H1 (cell line): ENCODE measurements at regions not wholly inside any gene's neighbourhood (a gene's known extent, or its start where the extent isn't known, plus 50 kb on each side); places are given as distances from the start of the nearest gene placed in this dataset.

ENCODE experiments used
- CTCF ChIA-PET: fragments of 300-600 bp; sonication (Branson Sonifier 250); formaldehyde crosslinking; loops from one replicate; lab custom pipeline; 2021; ENCODE audit not compliant: partially characterized antibody; lab: Charles Lee
- POLR2A ChIA-PET: fragments of 300-600 bp; sonication (Branson Sonifier 250); formaldehyde crosslinking; loops from one replicate; lab custom pipeline; 2021; ENCODE audit warnings: inconsistent platforms; ENCODE audit not compliant: partially characterized antibody; lab: Charles Lee
- DNase-seq, 2 experiments: peaks; one replicate each; pipeline versions ENCODE4 v3.0.0 to v3.0.0-alpha.2; 2010 to 2022; ENCODE audit warnings: low spot score in 2 of 2, low read depth in 1 of 2, mixed read lengths in 1 of 2
- FAIRE-seq: peaks from 2 replicates; lab custom pipeline; 2011; peaks lifted over from hg19 to GRCh38; lab: Jason Lieb, UNC
- H2AFZ ChIP-seq: 2 replicates; pipeline ENCODE4 v1.8.1; 2012; ENCODE audit warnings: low read length, inconsistent platforms
- H2AK5ac ChIP-seq: 2 replicates; pipeline ENCODE4 v1.6.1; 2013; ENCODE audit warnings: low read depth, low read length
- H2BK120ac ChIP-seq: replicated peaks from 2 replicates; pipeline ENCODE3; 2013; ENCODE audit warnings: low read depth, low read length, inconsistent platforms
- H2BK12ac ChIP-seq: 2 replicates; pipeline ENCODE4 v1.6.1; 2013; ENCODE audit warnings: low read depth, low read length
- H2BK15ac ChIP-seq: 2 replicates; pipeline ENCODE4 v1.6.1; 2013; ENCODE audit warnings: low read length
- H2BK20ac ChIP-seq: 2 replicates; pipeline ENCODE4 v1.6.1; 2013; ENCODE audit warnings: low read length
- H2BK5ac ChIP-seq: 2 replicates; pipeline ENCODE4 v1.6.1; 2013; ENCODE audit warnings: low read depth, low read length
- H3K14ac ChIP-seq: 2 replicates; pipeline ENCODE4 v1.6.1; 2013; ENCODE audit warnings: inconsistent platforms; ENCODE audit not compliant: insufficient read length
- H3K18ac ChIP-seq: 2 replicates; pipeline ENCODE4 v1.6.1; 2013; ENCODE audit warnings: low read length; ENCODE audit errors: extremely low read depth
- H3K23ac ChIP-seq: 2 replicates; pipeline ENCODE4 v1.6.1; 2013; ENCODE audit warnings: inconsistent platforms; ENCODE audit not compliant: insufficient read length
- H3K23me2 ChIP-seq: 2 replicates; pipeline ENCODE4 v1.6.1; 2013; ENCODE audit warnings: low read depth, low read length
- H3K27ac ChIP-seq: 2 replicates; pipeline ENCODE4 v1.6.1; 2011; ENCODE audit warnings: low read depth, low read length, inconsistent platforms
- H3K27me3 ChIP-seq, 4 experiments: replicated peaks in 1 of 4; 1 replicate in 1 of 4; 2 replicates in 3 of 4; pipeline versions ENCODE4 v1.6.1 to v1.8.1; 2011 to 2013; ENCODE audit warnings: low read length in 3 of 4, mild to moderate bottlenecking in 3 of 4, inconsistent platforms in 2 of 4, mixed read lengths in 2 of 4, moderate library complexity in 1 of 4; ENCODE audit not compliant: control insufficient read depth in 3 of 4, insufficient read depth in 3 of 4; ENCODE audit errors: extremely low read depth in 1 of 4
- H3K36me3 ChIP-seq, 4 experiments: 2 replicates each; pipeline versions ENCODE4 v1.6.1 to v1.8.1; 2011 to 2013; ENCODE audit warnings: mild to moderate bottlenecking in 4 of 4, low read length in 3 of 4, moderate library complexity in 2 of 4, control low read depth in 1 of 4, inconsistent platforms in 1 of 4; ENCODE audit not compliant: insufficient read depth in 4 of 4, control insufficient read depth in 2 of 4
- H3K4ac ChIP-seq: replicated peaks from 2 replicates; pipeline ENCODE3; 2013; ENCODE audit warnings: low read length, low read depth, mixed read lengths, inconsistent platforms; ENCODE audit not compliant: insufficient read length
- H3K4me1 ChIP-seq, 4 experiments: replicated peaks in 1 of 4; 1 replicate in 1 of 4; 2 replicates in 3 of 4; pipeline versions ENCODE4 v1.6.1 to v1.8.1; 2011 to 2013; ENCODE audit warnings: low read length in 3 of 4, inconsistent platforms in 2 of 4, mixed read lengths in 1 of 4; ENCODE audit not compliant: insufficient read depth in 4 of 4, control insufficient read depth in 3 of 4
- H3K4me2 ChIP-seq, 2 experiments: 2 replicates each; pipeline versions ENCODE4 v1.6.1 to v1.8.1; 2011 to 2013; ENCODE audit warnings: low read depth in 2 of 2, low read length in 2 of 2, control low read depth in 1 of 2, inconsistent platforms in 1 of 2, mild to moderate bottlenecking in 1 of 2; ENCODE audit not compliant: insufficient read depth in 1 of 2
- H3K4me3 ChIP-seq, 4 experiments: fragments of 200-600, 300-600 bp in 1 of 4; sonication (generic), shearing (Covaris generic), sonication (Bioruptor Twin) in 1 of 4; 2 replicates each; pipeline versions ENCODE4 v1.5.1 to v1.8.1; 2011 to 2016; ENCODE audit warnings: low read length in 4 of 4, low read depth in 3 of 4, control low read depth in 2 of 4, inconsistent platforms in 2 of 4, mild to moderate bottlenecking in 2 of 4, mixed read lengths in 1 of 4, moderate library complexity in 1 of 4; ENCODE audit not compliant: insufficient read depth in 2 of 4; ENCODE audit errors: extremely low read depth in 1 of 4
- H3K56ac ChIP-seq: replicated peaks from 2 replicates; pipeline ENCODE3; 2013; ENCODE audit warnings: low read depth, mild to moderate bottlenecking, mixed read lengths, low read length, inconsistent platforms; ENCODE audit not compliant: insufficient read length
- H3K79me1 ChIP-seq: 2 replicates; pipeline ENCODE4 v1.6.1; 2013; ENCODE audit warnings: low read depth, low read length, control low read depth
- H3K79me2 ChIP-seq, 2 experiments: 2 replicates each; pipeline versions ENCODE4 v1.6.1 to v1.8.1; 2012 to 2013; ENCODE audit warnings: low read length in 2 of 2, mild to moderate bottlenecking in 2 of 2, inconsistent platforms in 1 of 2; ENCODE audit not compliant: insufficient read depth in 2 of 2, control insufficient read depth in 1 of 2
- H3K9ac ChIP-seq, 4 experiments: replicated peaks in 1 of 4; 1 replicate in 1 of 4; 2 replicates in 3 of 4; pipeline versions ENCODE4 v1.6.1 to v1.8.1; 2011 to 2013; ENCODE audit warnings: low read depth in 3 of 4, low read length in 3 of 4, control low read depth in 2 of 4, mild to moderate bottlenecking in 2 of 4, moderate library complexity in 2 of 4, inconsistent platforms in 1 of 4; ENCODE audit errors: extremely low read depth in 1 of 4
- H3K9me3 ChIP-seq, 2 experiments: 2 replicates each; pipeline versions ENCODE4 v1.6.1 to v1.8.1; 2012 to 2013; ENCODE audit warnings: mild to moderate bottlenecking in 2 of 2, moderate library complexity in 2 of 2, control low read depth in 1 of 2, inconsistent platforms in 1 of 2, low read depth in 1 of 2, low read length in 1 of 2, mixed read lengths in 1 of 2; ENCODE audit not compliant: insufficient read depth in 2 of 2
- H4K20me1 ChIP-seq, 2 experiments: replicated peaks in 1 of 2; 2 replicates each; pipeline versions ENCODE3 to v1.8.1; 2011 to 2013; ENCODE audit warnings: inconsistent platforms in 2 of 2, low read length in 2 of 2, mild to moderate bottlenecking in 1 of 2; ENCODE audit not compliant: insufficient read depth in 2 of 2, control insufficient read depth in 1 of 2
- H4K5ac ChIP-seq: 2 replicates; pipeline ENCODE4 v1.6.1; 2013; ENCODE audit warnings: low read length, low read depth, mixed read lengths, inconsistent platforms; ENCODE audit not compliant: insufficient read length
- H4K8ac ChIP-seq: 2 replicates; pipeline ENCODE4 v1.8.0; 2013; ENCODE audit warnings: mild to moderate bottlenecking, moderate library complexity, low read length, inconsistent platforms; ENCODE audit not compliant: insufficient read depth; ENCODE audit errors: extremely low read depth
- H4K91ac ChIP-seq: replicated peaks from 2 replicates; pipeline ENCODE3; 2013; ENCODE audit warnings: low read length, mixed read lengths, inconsistent platforms; ENCODE audit not compliant: insufficient read length
- CHD1 ChIP-seq: IDR thresholded peaks from 2 replicates; pipeline ENCODE4 v1.6.1; 2012; ENCODE audit warnings: low read depth, low read length, improper control_type of control experiment
- CTCF ChIP-seq, 3 experiments: IDR thresholded peaks; 1 replicate in 2 of 3; 2 replicates in 1 of 3; pipeline versions ENCODE4 v1.5.1 to v1.6.1; 2011; ENCODE audit warnings: low read length in 3 of 3, mild to moderate bottlenecking in 3 of 3, inconsistent platforms in 2 of 3, low read depth in 1 of 3, moderate library complexity in 1 of 3; ENCODE audit not compliant: insufficient read depth in 1 of 3; ENCODE audit errors: control extremely low read depth in 1 of 3
- EP300 ChIP-seq, 2 experiments: IDR thresholded peaks; 1 replicate in 1 of 2; 2 replicates in 1 of 2; pipeline ENCODE4 v1.6.1; 2011 to 2012; ENCODE audit warnings: low read depth in 2 of 2, low read length in 2 of 2, mild to moderate bottlenecking in 2 of 2, borderline replicate concordance in 1 of 2, inconsistent platforms in 1 of 2, moderate library complexity in 1 of 2
- KDM1A ChIP-seq: fragments of 200-600, 300-600 bp; sonication (generic); IDR thresholded peaks from 2 replicates; pipeline ENCODE4 v1.7.1; 2016; ENCODE audit warnings: mild to moderate bottlenecking, low read length, borderline replicate concordance
- MAX ChIP-seq: IDR thresholded peaks from 2 replicates; pipeline ENCODE4 v1.6.1; 2012; ENCODE audit warnings: inconsistent platforms
- SAP30 ChIP-seq: fragments of 300-600 bp; sonication (generic); IDR thresholded peaks from 2 replicates; pipeline ENCODE4 v1.7.1; 2012; ENCODE audit warnings: low read length, moderate library complexity, mild to moderate bottlenecking, inconsistent platforms; ENCODE audit not compliant: insufficient read depth, insufficient replicate concordance
- SIRT6 ChIP-seq: IDR thresholded peaks from one replicate; pipeline ENCODE4 v1.7.1; 2012; ENCODE audit warnings: low read length, inconsistent platforms
- TEAD4 ChIP-seq: IDR thresholded peaks from 2 replicates; pipeline ENCODE4 v1.6.1; 2012; ENCODE audit warnings: low read depth, low read length, inconsistent platforms, mixed read lengths
- WGBS, 2 experiments: shearing (Covaris generic) in 1 of 2; methylation state at CpG; one replicate each; pipeline versions ENCODE4 v1.1.6 to v1.1.7; 2013 to 2015; ENCODE audit warnings: low lambda C conversion rate in 2 of 2, mixed read lengths in 2 of 2, inconsistent platforms in 1 of 2, low coverage in 1 of 2, missing lambda C conversion rate in 1 of 2; ENCODE audit not compliant: insufficient replicate concordance in 2 of 2, insufficient coverage in 1 of 2, insufficient read length in 1 of 2; ENCODE audit errors: extremely low coverage in 1 of 2, missing lambda C conversion rate in 1 of 2; 5-methylcytosine and 5-hydroxymethylcytosine counted together

GRCh38 chr2:45256867-45257641, 247.8 kb upstream of the SIX2 start:
- no peaks in the 10 kb centered on the region for H3K79me1 ChIP-seq
- no peaks in the 10 kb centered on the region for H3K79me2 ChIP-seq
- H2BK12ac ChIP-seq, result peak overlapping the region; percentile 97; the same call in 1 of the 2 replicates
- no peaks in the 10 kb centered on the region for H3K36me3 ChIP-seq
- peak overlapping the region; percentile 30 to 54 for H3K4me2 ChIP-seq
- WGBS, 2 experiments, result 45% methylated on average over 15 of the region's 16 CpGs; no CpG with 5 or more reads in 1 of the 2 experiments
- CTCF ChIA-PET, result interaction anchor here (0.5 to 1.4 kb wide), 5 partner anchors 15 to 237 kb away, joined by 3 to 5 read pairs (median 3); no protein-coding TSS in a partner anchor
- no peak overlapping the region for H4K8ac ChIP-seq
- peak overlapping the region; percentile 98 for H2BK20ac ChIP-seq
- peak overlapping the region; percentile 94; the same call in 1 of the 2 replicates for H2AK5ac ChIP-seq
- peak overlapping the region in 1 of 4 experiments; percentile 8; a peak in 3 of 8 replicates for H3K4me3 ChIP-seq
- no peak overlapping the region for H3K23ac ChIP-seq
- no peak overlapping the region for H3K9ac ChIP-seq
- no peaks in the 10 kb centered on the region for H3K23me2 ChIP-seq
- H4K91ac ChIP-seq, result peak overlapping the region; percentile 75
- H3K4ac ChIP-seq, result no peak overlapping the region
- peak overlapping the region; percentile 94 for H3K18ac ChIP-seq
- H2AFZ ChIP-seq, result peak overlapping the region; percentile 30
- H4K5ac ChIP-seq, result peak overlapping the region; percentile 30
- peak overlapping the region; percentile 98 for H2BK5ac ChIP-seq
- POLR2A ChIA-PET, result interaction anchor here (1.1 kb wide), 1 partner anchor 153 kb away, joined by 3 read pairs; no protein-coding TSS in a partner anchor
- H2BK15ac ChIP-seq, result 0 out of 2 replicates have a peak overlapping the region, but pooled peaks have one; percentile 40
- peaks cover 8% of the 10 kb centered on the region in 2 experiments; a peak in 3 of 4 replicates for H3K9me3 ChIP-seq
- no peaks in the 10 kb centered on the region for H4K20me1 ChIP-seq
- H3K14ac ChIP-seq, result no peak overlapping the region
- 0 out of 2 replicates have a peak overlapping the region, but pooled peaks have one; percentile 14 for H3K27ac ChIP-seq
- FAIRE-seq, result no peak
- H3K27me3 ChIP-seq, result no peaks in the 10 kb centered on the region
- H2BK120ac ChIP-seq, result peak overlapping the region; percentile 55
- H3K56ac ChIP-seq, result no peak overlapping the region
- H3K4me1 ChIP-seq, result peaks cover 17 to 24% (median 21%) of the 10 kb centered on the region in 4 experiments
- peak; percentile 21 to 57 for DNase-seq
- TF ChIP-seq TEAD4 (0 out of 2 replicates have a peak, but pooled peaks have one; percentile 4), EP300 (IDR thresholded peaks at IDR 0.05; ENCODE audit: borderline replicate concordance in 1 of 2, low read depth in 2 of 2, low read length in 2 of 2) (no peak), SAP30 (no peak), CTCF (IDR thresholded peaks at IDR 0.05; ENCODE audit: control extremely low read depth in 1 of 3, insufficient read depth in 1 of 3, low read depth in 1 of 3, low read length in 3 of 3) (peak in 1 of 3 experiments; percentile 1; a peak in 1 of 4 replicates), MAX (no peak), SIRT6 (no peak), CHD1 (no peak), KDM1A (peak; percentile 65)
